GM18511 (cell line): ENCODE measurements at regions not wholly inside any gene's neighbourhood (a gene's known extent, or its start where the extent isn't known, plus 50 kb on each side); places are given as distances from the start of the nearest gene placed in this dataset.
"Not testable (repeated sequence)": the region's sequence is repeated elsewhere in the genome, so short reads cannot be mapped to it uniquely, and the experiment has no call there.

Source experiments
- ATAC-seq: cut with Tn5 transposase; IDR thresholded peaks from one replicate; pipeline ENCODE4 v1.9.1; 2021; ENCODE audit warnings: mild to moderate bottlenecking, moderate library complexity; ENCODE audit not compliant: unreplicated experiment

GRCh38 chr17:31750578-31750977, 108.5 kb downstream of the COPRS start:
- no peak for ATAC-seq

- no peak for ATAC-seq
Observed at GRCh38 chr17:31748881-31749280, 110.2 kb downstream of the COPRS start.

GRCh38 chr17:31746884-31747495, 112.1 kb downstream of the COPRS start:
- ATAC-seq: no peak

- no peak for ATAC-seq
Observed at GRCh38 chr17:31745964-31746600, 113.0 kb downstream of the COPRS start.

- ATAC-seq: no peak
Observed at GRCh38 chr17:31744511-31744951, 114.5 kb downstream of the COPRS start.

GRCh38 chr17:31743797-31744196, 115.2 kb downstream of the COPRS start:
- ATAC-seq: no peak

GRCh38 chr17:31741371-31741770, 117.7 kb downstream of the COPRS start:
- ATAC-seq: no peak

GRCh38 chr17:31740611-31741082, 118.4 kb downstream of the COPRS start:
- no peak for ATAC-seq

- no peak for ATAC-seq
Observed at GRCh38 chr17:31738996-31739699, 119.9 kb downstream of the COPRS start.

- ATAC-seq: no peak
Observed at GRCh38 chr17:31738488-31738887, 120.6 kb downstream of the COPRS start.

- no peak for ATAC-seq
Observed at GRCh38 chr17:31738067-31738466, 121.0 kb downstream of the COPRS start.

- no peak for ATAC-seq
Observed at GRCh38 chr17:31736855-31737625, 122.0 kb downstream of the COPRS start.

GRCh38 chr17:31733326-31733725, 125.7 kb downstream of the COPRS start:
- no peak for ATAC-seq

GRCh38 chr17:31731585-31732154, 127.4 kb downstream of the COPRS start:
- not testable (repeated sequence) for ATAC-seq

- ATAC-seq: no peak
Observed at GRCh38 chr17:31731118-31731517, 127.9 kb downstream of the COPRS start.

- no peak for ATAC-seq
Observed at GRCh38 chr17:31726980-31727427, 132.0 kb downstream of the COPRS start.

GRCh38 chr17:31724619-31725018, 134.4 kb downstream of the COPRS start:
- ATAC-seq: no peak

GRCh38 chr17:31724026-31724425, 135.0 kb downstream of the COPRS start:
- ATAC-seq: no peak

GRCh38 chr17:31722251-31723056, 136.6 kb downstream of the COPRS start:
- no peak for ATAC-seq
